C1 segment of cervical spinal cord (tissue), 14 donors: ENCODE measurements at regions not wholly inside any gene's neighbourhood (a gene's known extent, or its start where the extent isn't known, plus 50 kb on each side); places are given as distances from the start of the nearest gene placed in this dataset.

ENCODE experiments used
- DNase-seq, 14 donors: peaks; one replicate each; lab custom pipeline; 2025; lab: John Stamatoyannopoulos, UW

GRCh38 chr7:155138204-155138603 is 68.1 kb downstream of the HTR5A start:
- DNase-seq: no peak

DNA sequence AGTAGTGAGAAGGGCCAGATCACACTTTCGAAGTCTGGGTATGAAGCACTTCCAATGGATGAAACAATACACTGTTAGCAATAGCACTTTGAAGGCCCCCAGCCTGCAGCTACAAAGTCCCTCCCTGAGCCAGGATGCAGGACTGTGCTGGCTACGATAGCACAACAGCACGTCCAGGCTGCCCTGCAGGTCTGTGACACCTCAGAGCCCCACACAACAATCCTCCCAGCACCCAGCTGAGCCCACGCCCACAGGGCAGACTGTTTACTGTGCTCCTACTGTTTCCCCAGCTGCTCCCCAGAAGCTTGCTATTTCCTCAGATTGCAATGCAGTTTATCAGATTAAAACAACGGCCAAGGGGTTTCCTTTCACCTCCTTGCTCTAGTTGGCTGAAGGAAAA is 71.4 kb downstream of the HTR5A start:
- peak in 1 of 14 donors; percentile 84 for DNase-seq

GRCh38 chr7:155143381-155143780 is 73.3 kb downstream of the HTR5A start:
- DNase-seq: no peak

GRCh38 chr7:155144371-155144770 is 74.2 kb downstream of the HTR5A start:
- DNase-seq: no peak

- DNase-seq: no peak
These were observed 75.5 kb downstream of the HTR5A start for GRCh38 chr7:155145477-155146255.

DNA sequence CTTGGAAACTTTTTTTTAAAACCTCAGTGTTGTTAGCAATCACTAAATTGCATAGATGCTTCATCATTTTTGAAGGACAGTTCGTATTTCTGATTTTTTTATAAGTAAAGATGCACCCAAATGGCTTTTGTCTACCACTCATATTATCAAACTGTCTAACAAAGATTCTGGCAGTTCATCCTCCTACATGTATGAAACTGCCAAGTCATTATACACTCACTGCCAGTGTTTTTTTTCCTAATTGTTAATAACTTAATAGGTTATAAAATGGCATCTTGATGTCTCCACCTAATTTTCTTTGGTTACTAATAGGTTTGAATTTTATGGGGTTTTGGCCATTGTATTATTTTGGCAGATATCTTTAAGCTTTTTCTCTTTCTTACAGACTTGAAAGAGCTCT is 77.0 kb downstream of the HTR5A start:
- DNase-seq: no peak

DNA sequence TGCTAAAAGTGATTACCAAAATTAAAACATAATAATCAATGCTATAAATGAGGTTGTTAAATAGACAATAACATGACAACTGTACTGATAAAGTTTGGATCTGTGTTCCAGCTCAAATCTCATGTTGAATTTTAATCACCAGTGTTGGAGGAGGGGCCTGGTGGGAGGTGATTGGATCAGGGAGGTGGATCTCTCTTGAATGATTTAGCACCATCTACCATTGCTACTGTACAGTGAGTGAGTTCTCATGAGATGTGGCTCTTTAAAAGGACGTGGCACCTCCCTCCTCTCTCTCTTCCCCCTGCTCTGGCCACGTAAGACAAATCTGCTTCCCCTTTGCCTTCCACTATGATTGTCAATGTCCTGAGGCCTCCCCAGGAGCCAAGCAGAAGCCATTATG is 77.5 kb downstream of the HTR5A start:
- DNase-seq: no peak

- DNase-seq: no peak
These were observed 83.6 kb downstream of the HTR5A start for GRCh38 chr7:155153676-155154075.

DNA sequence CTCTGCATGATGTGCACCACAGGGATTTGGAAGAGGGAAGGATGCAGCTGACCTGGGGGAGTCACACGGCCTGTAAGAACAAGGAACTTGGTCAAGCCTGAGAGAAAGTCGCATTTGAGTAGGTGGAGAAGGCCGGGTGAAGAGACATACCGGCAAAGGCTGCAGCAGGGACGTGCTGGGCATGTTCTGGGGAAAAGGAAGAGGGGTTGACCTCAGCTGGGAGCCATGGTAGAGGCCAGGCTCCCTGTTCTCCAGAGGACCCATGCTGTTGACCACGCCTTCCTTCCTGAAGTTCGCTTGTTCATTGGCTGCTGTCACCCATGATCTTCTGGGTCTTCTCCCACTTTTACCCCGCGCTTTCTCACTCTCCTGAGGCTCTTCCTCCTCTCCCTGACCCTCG is 84.5 kb downstream of the HTR5A start:
- no peak for DNase-seq

DNA sequence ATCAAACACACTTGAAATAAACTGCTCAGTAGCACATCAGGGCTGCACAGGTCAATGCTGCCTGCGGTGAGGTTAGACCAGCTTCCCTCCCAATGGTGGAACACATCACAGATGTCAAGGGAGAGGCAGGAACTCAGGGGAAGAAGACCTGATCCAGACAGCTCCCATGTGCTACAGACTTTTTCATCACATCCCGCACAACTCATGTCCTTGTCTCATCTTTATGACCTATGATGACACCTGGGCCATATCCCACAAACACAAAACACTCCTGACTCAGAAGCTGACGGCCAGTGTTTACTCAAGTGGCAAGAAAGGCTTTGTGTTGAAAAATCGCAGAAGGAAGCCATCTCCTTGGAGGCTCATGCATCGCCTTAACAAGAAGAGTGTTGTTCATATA is 91.6 kb downstream of the HTR5A start:
- no peak for DNase-seq

DNA sequence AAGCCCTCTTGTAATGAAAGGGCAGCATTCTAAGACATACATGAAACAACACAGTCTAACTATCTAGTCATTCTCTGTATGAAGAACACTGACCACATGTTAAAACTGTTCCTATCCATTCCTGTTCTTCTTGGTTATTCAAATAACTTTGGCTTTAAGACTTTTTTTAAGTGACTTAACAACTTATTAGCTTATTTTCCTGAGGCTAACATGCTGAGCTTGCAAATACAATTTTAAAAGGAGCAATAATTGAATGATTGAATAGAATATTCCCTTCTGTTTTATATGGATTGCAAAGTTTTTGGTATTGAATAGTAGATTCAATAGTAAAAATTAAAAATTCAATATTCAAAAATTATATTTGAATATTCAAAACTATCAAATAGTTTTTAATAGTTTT is 92.3 kb downstream of the HTR5A start:
- DNase-seq: no peak

GRCh38 chr7:155163696-155164095 is 93.6 kb downstream of the HTR5A start:
- no peak for DNase-seq

GRCh38 chr7:155164316-155164715 is 94.2 kb downstream of the HTR5A start:
- DNase-seq: no peak

DNA sequence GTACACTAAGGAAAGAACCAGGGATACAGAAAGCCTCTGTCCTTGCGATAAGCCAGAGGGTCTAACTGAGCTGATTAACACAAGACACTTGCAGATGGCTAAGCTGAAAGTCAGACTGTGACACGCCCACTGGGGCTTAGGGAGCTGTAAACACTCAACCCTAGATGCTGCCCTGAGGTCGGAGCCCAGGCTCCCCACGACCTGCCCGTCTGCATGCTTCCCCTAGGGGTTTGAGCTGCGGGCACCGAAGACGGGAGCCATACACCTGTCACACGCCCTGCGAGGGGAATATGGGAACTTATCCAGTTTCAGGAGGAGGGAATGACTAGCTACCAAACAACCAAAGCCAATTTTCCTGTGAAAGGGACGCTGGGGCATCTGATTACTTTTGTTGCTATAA is 96.0 kb downstream of the HTR5A start:
- no peak for DNase-seq

- no peak for DNase-seq
These were observed 96.7 kb downstream of the HTR5A start for GRCh38 chr7:155166673-155167370.

DNA sequence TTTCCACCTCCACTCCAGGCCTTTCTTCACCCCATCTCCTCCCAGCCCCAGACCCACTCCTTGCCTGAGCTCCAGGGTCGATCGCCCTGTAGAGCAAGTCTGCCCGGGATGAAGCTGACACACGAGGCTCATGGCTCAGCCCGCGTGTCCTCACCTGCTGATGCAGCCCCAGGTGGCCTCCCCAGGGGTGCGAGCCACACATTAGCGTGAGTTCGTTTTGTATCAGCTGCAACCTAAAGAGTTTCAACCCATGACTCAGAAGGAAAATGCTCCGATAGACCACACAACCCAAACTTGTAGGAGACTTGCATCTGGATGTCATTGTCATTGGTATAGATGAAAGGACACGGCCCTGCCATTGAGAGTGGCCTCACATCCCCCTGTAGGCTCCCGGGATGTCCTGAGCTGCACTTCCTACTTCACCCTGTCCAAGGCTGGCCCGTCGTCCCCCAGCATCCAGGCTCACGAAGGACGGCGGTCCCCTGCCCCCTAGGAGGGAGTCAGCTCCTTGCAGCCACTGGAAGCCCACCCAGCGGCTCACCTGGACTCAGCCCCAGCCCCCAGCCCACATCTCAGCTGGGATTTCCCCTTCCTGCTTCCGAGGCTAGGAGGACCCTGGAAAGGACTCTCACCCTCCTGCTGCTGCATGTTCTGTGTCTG is 97.7 kb downstream of the HTR5A start:
- DNase-seq: no peak

DNA sequence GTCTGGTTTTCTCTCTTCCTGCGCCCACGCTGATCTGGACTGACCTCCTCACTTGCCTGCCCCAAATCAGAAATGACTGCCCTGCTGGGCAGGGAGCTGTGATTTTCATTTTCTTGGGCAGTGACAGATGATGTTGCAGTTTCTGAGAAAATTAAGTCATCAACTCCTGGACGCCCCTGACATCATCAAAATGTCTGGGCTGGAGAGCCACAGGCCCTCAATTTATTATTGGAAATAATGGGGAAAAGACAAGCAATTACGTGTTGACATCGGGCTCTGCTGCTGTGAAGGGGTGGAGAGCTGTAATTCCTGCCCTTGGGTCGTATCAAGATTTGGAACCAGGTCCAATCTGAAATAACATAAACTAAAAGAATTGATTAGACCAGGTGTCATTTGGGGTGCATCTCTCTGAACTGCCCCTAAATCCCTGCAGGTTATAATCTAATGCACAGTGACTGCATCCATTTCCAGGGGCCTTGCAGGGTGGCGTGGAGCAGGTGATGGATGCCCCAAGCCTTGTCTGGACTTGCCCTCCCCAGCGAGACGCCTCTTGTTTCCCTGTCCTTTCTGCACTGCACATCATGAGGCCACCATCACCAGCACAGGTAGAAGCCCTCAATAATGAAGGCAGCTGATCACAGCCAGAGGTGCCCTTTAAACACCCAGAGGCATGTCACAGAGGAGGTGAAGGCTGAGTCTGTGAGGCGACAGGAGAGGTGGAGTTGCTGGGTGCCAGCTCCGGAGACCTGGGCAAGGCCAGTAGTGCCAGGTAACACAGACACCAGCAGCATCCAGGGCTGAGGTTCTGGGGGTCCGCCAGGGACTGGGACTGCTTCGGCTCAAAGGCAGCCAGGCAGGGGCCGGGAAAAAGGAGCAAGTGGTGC is 98.7 kb downstream of the HTR5A start:
- no peak for DNase-seq

DNA sequence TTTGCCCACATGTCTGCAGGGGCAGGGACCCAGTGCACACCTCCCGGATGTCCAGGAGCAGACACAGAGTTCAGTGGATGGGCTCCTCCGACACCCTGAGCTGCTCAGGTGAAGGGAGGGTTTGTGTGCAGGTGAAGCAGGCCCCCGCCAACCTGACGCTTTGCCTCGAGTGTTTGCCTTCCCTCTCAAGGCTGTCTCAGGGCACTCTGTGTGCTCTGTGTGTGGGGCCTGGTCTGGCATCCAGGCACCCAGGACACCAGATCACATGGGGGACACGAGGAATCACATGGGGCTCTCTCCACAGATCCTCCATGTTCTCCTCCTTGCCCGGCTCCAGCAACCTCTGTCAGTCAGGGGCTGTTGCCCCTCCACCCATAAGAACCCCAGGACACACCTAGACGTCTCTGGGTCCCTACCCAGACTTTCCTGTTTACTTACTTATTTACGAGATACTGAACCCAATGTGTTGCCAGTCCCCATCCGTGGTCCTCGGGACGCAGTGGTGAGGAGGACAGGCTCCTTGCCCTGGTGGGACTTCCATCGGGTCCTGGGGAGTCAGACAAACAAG is 99.5 kb downstream of the HTR5A start:
- DNase-seq: no peak

GRCh38 chr7:155170331-155170730 is 100.2 kb downstream of the HTR5A start:
- no peak for DNase-seq

- no peak for DNase-seq
These were observed 102.0 kb downstream of the HTR5A start for GRCh38 chr7:155172141-155172540.

DNA sequence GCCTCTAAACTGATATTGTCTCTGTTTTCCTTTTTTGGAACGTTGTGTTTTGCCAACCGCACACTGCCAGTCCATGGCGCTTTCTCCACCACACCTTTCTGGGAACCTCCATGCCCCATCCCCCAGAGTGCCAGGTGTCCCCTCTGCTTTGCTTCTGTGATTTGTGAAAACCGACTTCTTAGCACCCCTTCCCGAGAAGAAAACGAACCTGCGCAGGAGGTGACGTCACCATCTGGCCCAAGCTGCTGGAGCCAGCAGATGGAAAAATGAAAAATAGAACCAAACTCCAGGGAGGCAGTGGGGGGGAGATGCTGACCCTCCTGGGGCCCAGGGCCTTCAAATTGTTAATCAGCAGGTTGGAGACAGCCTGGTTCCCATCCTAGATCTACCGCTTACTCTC is 103.8 kb downstream of the HTR5A start:
- peak in 2 of 14 donors; percentile 4 to 50 for DNase-seq
